Mesenchymal stem cell (in vitro differentiated cells and primary cell): ENCODE measurements at regions not wholly inside any gene's neighbourhood (a gene's known extent, or its start where the extent isn't known, plus 50 kb on each side); places are given as distances from the start of the nearest gene placed in this dataset.
A peak's percentile ranks its signal among the peaks of the same experiment; 100 is the strongest.

Experiments used
- DNase-seq: peaks from one replicate; pipeline ENCODE4 v3.0.0-alpha.2; 2013
- H2AFZ ChIP-seq: one replicate; pipeline ENCODE4 v1.6.1; 2013; ENCODE audit warnings: low read depth, mild to moderate bottlenecking, control low read depth, inconsistent platforms, low read length, moderate library complexity
- H2AK5ac ChIP-seq: 2 replicates; pipeline ENCODE4 v1.6.1; 2013; ENCODE audit warnings: low read length, moderate library complexity, mild to moderate bottlenecking, inconsistent platforms; ENCODE audit not compliant: severe bottlenecking
- H2BK120ac ChIP-seq: one replicate; pipeline ENCODE4 v1.6.1; 2013; ENCODE audit warnings: low read depth, mild to moderate bottlenecking, inconsistent platforms, low read length, moderate library complexity
- H2BK12ac ChIP-seq, 2 experiments: one replicate each; pipeline ENCODE4 v1.6.1; 2013; ENCODE audit warnings: inconsistent platforms in 2 of 2, low read length in 2 of 2, mild to moderate bottlenecking in 2 of 2, moderate library complexity in 2 of 2, control low read depth in 1 of 2
- H2BK15ac ChIP-seq: one replicate; pipeline ENCODE4 v1.6.1; 2013; ENCODE audit warnings: mild to moderate bottlenecking, low read depth, inconsistent platforms; ENCODE audit not compliant: poor library complexity, severe bottlenecking
- H2BK5ac ChIP-seq: 2 replicates; pipeline ENCODE4 v1.6.1; 2013; ENCODE audit warnings: low read depth, mild to moderate bottlenecking, low read length, control low read depth, inconsistent platforms; ENCODE audit not compliant: poor library complexity, severe bottlenecking
- H3K14ac ChIP-seq, 2 experiments: one replicate each; pipeline ENCODE4 v1.6.1; 2013; ENCODE audit warnings: inconsistent platforms in 2 of 2, low read length in 2 of 2, control low read depth in 1 of 2, mild to moderate bottlenecking in 1 of 2, moderate library complexity in 1 of 2
- H3K18ac ChIP-seq, 2 experiments: one replicate each; pipeline ENCODE4 v1.6.1; 2013; ENCODE audit warnings: inconsistent platforms in 2 of 2, low read length in 2 of 2, control low read depth in 1 of 2, low read depth in 1 of 2, mild to moderate bottlenecking in 1 of 2
- H3K23ac ChIP-seq, 2 experiments: one replicate each; pipeline ENCODE4 v1.6.1; 2013; ENCODE audit warnings: inconsistent platforms in 2 of 2, low read length in 2 of 2, mild to moderate bottlenecking in 2 of 2, moderate library complexity in 2 of 2, control low read depth in 1 of 2
- H3K27ac ChIP-seq: 2 replicates; pipeline ENCODE4 v1.5.1; 2013; ENCODE audit warnings: mild to moderate bottlenecking, moderate library complexity, low read length, control low read depth, inconsistent platforms; ENCODE audit not compliant: poor library complexity, severe bottlenecking
- H3K27me3 ChIP-seq, 2 experiments: 2 replicates each; pipeline versions ENCODE4 v1.6.1 to v1.7.0; 2013; ENCODE audit warnings: low read length in 2 of 2, mild to moderate bottlenecking in 2 of 2, moderate library complexity in 2 of 2, control low read depth in 1 of 2, inconsistent platforms in 1 of 2; ENCODE audit not compliant: control insufficient read depth in 1 of 2, insufficient read depth in 1 of 2
- H3K36me3 ChIP-seq, 2 experiments: 2 replicates each; pipeline versions ENCODE4 v1.6.1 to v1.7.0; 2013; ENCODE audit warnings: low read length in 2 of 2, control low read depth in 1 of 2, inconsistent platforms in 1 of 2, low read depth in 1 of 2, mild to moderate bottlenecking in 1 of 2; ENCODE audit not compliant: insufficient read depth in 2 of 2, control insufficient read depth in 1 of 2
- H3K4ac ChIP-seq, 2 experiments: one replicate each; pipeline ENCODE4 v1.6.1; 2013; ENCODE audit warnings: inconsistent platforms in 2 of 2, low read length in 2 of 2, mild to moderate bottlenecking in 2 of 2, moderate library complexity in 2 of 2, control low read depth in 1 of 2, low read depth in 1 of 2
- H3K4me1 ChIP-seq: 2 replicates; pipeline ENCODE4 v1.6.1; 2013; ENCODE audit warnings: low read depth, low read length, control low read depth; ENCODE audit not compliant: control insufficient read depth, insufficient read depth
- H3K4me2 ChIP-seq: 2 replicates; pipeline ENCODE4 v1.6.1; 2013; ENCODE audit warnings: low read length, mild to moderate bottlenecking, inconsistent platforms; ENCODE audit not compliant: poor library complexity, severe bottlenecking
- H3K4me3 ChIP-seq, 2 experiments: 2 replicates each; pipeline versions ENCODE4 v1.5.1 to v1.7.0; 2013; ENCODE audit warnings: low read length in 2 of 2, mild to moderate bottlenecking in 2 of 2, control low read depth in 1 of 2, low read depth in 1 of 2; ENCODE audit not compliant: insufficient read depth in 1 of 2
- H3K79me1 ChIP-seq: replicated peaks from 2 replicates; pipeline ENCODE4 v1.6.1; 2013; ENCODE audit warnings: mild to moderate bottlenecking, control low read depth, low read length, inconsistent platforms; ENCODE audit not compliant: poor library complexity, severe bottlenecking
- H3K9ac ChIP-seq: 2 replicates; pipeline ENCODE4 v1.7.0; 2013; ENCODE audit warnings: mild to moderate bottlenecking, low read length, moderate library complexity
- H3K9me3 ChIP-seq: 2 replicates; pipeline ENCODE4 v1.7.0; 2013; ENCODE audit warnings: mild to moderate bottlenecking, low read length; ENCODE audit not compliant: control insufficient read depth
- H4K8ac ChIP-seq: one replicate; pipeline ENCODE4 v1.6.1; 2013; ENCODE audit warnings: inconsistent platforms, mild to moderate bottlenecking, low read length, moderate library complexity
- H4K91ac ChIP-seq: one replicate; pipeline ENCODE4 v1.6.1; 2013; ENCODE audit warnings: mild to moderate bottlenecking, low read length, inconsistent platforms
- WGBS: methylation state at CpG from one replicate; pipeline ENCODE4 v1.1.7; 2013; ENCODE audit warnings: mixed read lengths; 5-methylcytosine and 5-hydroxymethylcytosine counted together

GRCh38 chr4:147085781-147086180 is 140.1 kb upstream of the TTC29 start:
- Histone ChIP-seq H2AFZ (no peak overlapping the region), H3K27ac (peak overlapping the region; percentile 20), H3K4ac (no peak overlapping the region), H2BK12ac (no peak overlapping the region), H3K9me3 (no peaks in the 10 kb centered on the region), H3K23ac (no peak overlapping the region), H2BK120ac (no peak overlapping the region), H3K4me3 (no peak overlapping the region), H3K4me1 (peaks cover 2% of the 10 kb centered on the region), H3K27me3 (no peaks in the 10 kb centered on the region), H3K18ac (no peak overlapping the region), H2BK15ac (no peak overlapping the region), H3K79me1 (no peaks in the 10 kb centered on the region), H4K91ac (no peak overlapping the region), H3K4me2 (no peak overlapping the region), H3K36me3 (no peaks in the 10 kb centered on the region), H4K8ac (no peak overlapping the region), H3K9ac (no peak overlapping the region), H2AK5ac (no peak overlapping the region), H2BK5ac (no peak overlapping the region), H3K14ac (no peak overlapping the region)
- DNase-seq = no peak
- WGBS = 63% methylated on average over 2 of the region's 2 CpGs

- no peaks in the 10 kb centered on the region for H3K79me1 ChIP-seq
- peak overlapping the region in 1 of 2 experiments; percentile 72 for H3K4me3 ChIP-seq
- H4K8ac ChIP-seq = no peak overlapping the region
- H2BK5ac ChIP-seq = no peak overlapping the region
- H3K4me1 ChIP-seq = peaks cover 2% of the 10 kb centered on the region
- no peak overlapping the region for H2AK5ac ChIP-seq
- no peak overlapping the region for H2BK120ac ChIP-seq
- no peaks in the 10 kb centered on the region for H3K27me3 ChIP-seq
- no peak overlapping the region for H2AFZ ChIP-seq
- no peak overlapping the region for H4K91ac ChIP-seq
- WGBS = 97% methylated on average over 4 of the region's 4 CpGs
- H3K14ac ChIP-seq = no peak overlapping the region
- no peak overlapping the region for H3K27ac ChIP-seq
- H3K9ac ChIP-seq = peak overlapping the region; percentile 84
- no peak for DNase-seq
- no peak overlapping the region for H3K4me2 ChIP-seq
- no peak overlapping the region for H3K23ac ChIP-seq
- H3K36me3 ChIP-seq = no peaks in the 10 kb centered on the region
- H2BK15ac ChIP-seq = no peak overlapping the region
- H3K9me3 ChIP-seq = no peaks in the 10 kb centered on the region
- no peak overlapping the region for H3K4ac ChIP-seq
- no peak overlapping the region for H3K18ac ChIP-seq
- no peak overlapping the region for H2BK12ac ChIP-seq
Measured at GRCh38 chr4:147088146-147088545, 142.5 kb upstream of the TTC29 start.

GRCh38 chr4:147090486-147090885 is 144.8 kb upstream of the TTC29 start:
- H3K23ac ChIP-seq = no peak overlapping the region
- H3K9ac ChIP-seq = no peak overlapping the region
- no peak overlapping the region for H2BK12ac ChIP-seq
- H4K8ac ChIP-seq = no peak overlapping the region
- no peak overlapping the region for H2BK15ac ChIP-seq
- H3K79me1 ChIP-seq = no peaks in the 10 kb centered on the region
- peaks cover 2% of the 10 kb centered on the region for H3K4me1 ChIP-seq
- H3K14ac ChIP-seq = no peak overlapping the region
- H3K4me3 ChIP-seq = no peak overlapping the region
- H2BK120ac ChIP-seq = no peak overlapping the region
- H3K4ac ChIP-seq = no peak overlapping the region
- H3K27ac ChIP-seq = no peak overlapping the region
- no peak overlapping the region for H3K4me2 ChIP-seq
- no peaks in the 10 kb centered on the region for H3K27me3 ChIP-seq
- no peak overlapping the region for H2AFZ ChIP-seq
- no peaks in the 10 kb centered on the region for H3K9me3 ChIP-seq
- no peaks in the 10 kb centered on the region for H3K36me3 ChIP-seq
- no peak for DNase-seq
- H2AK5ac ChIP-seq = peak overlapping the region; percentile 36
- WGBS = 79% methylated on average over 5 of the region's 5 CpGs
- no peak overlapping the region for H2BK5ac ChIP-seq
- H4K91ac ChIP-seq = peak overlapping the region; percentile 80
- H3K18ac ChIP-seq = peak overlapping the region in 1 of 2 experiments; percentile 33

GRCh38 chr4:147093206-147093605 is 147.5 kb upstream of the TTC29 start:
- WGBS = 100% methylated on average over 1 of the region's 2 CpGs
- H3K14ac ChIP-seq = no peak overlapping the region
- H3K36me3 ChIP-seq = no peaks in the 10 kb centered on the region
- no peak overlapping the region for H3K4me2 ChIP-seq
- no peak overlapping the region for H3K27ac ChIP-seq
- no peak overlapping the region for H2BK5ac ChIP-seq
- H3K79me1 ChIP-seq = no peaks in the 10 kb centered on the region
- H3K4ac ChIP-seq = no peak overlapping the region
- no peak overlapping the region for H2AK5ac ChIP-seq
- H2BK12ac ChIP-seq = no peak overlapping the region
- no peak overlapping the region for H2AFZ ChIP-seq
- no peak for DNase-seq
- H3K9me3 ChIP-seq = no peaks in the 10 kb centered on the region
- no peak overlapping the region for H4K91ac ChIP-seq
- H2BK120ac ChIP-seq = no peak overlapping the region
- no peak overlapping the region for H4K8ac ChIP-seq
- no peaks in the 10 kb centered on the region for H3K4me1 ChIP-seq
- H2BK15ac ChIP-seq = no peak overlapping the region
- no peaks in the 10 kb centered on the region for H3K27me3 ChIP-seq
- H3K23ac ChIP-seq = no peak overlapping the region
- no peak overlapping the region for H3K4me3 ChIP-seq
- H3K18ac ChIP-seq = no peak overlapping the region
- H3K9ac ChIP-seq = no peak overlapping the region
